Neural cell (in vitro differentiated cells): ENCODE measurements at regions not wholly inside any gene's neighbourhood (a gene's known extent, or its start where the extent isn't known, plus 50 kb on each side); places are given as distances from the start of the nearest gene placed in this dataset.

Source experiments
- H2AFZ ChIP-seq: fragments of 200-600, 300-800 bp; sonication (generic), shearing (Covaris generic); 2 replicates; pipeline ENCODE4 v1.6.0; 2014; ENCODE audit warnings: low read depth, mild to moderate bottlenecking, antibody characterized with exemption, low read length, moderate library complexity
- H3F3A ChIP-seq: fragments of 200-600 bp; shearing (Covaris generic); 2 replicates; pipeline ENCODE4 v1.6.1; 2016; ENCODE audit warnings: mild to moderate bottlenecking, moderate library complexity, mixed read lengths, antibody characterized with exemption, low read length; ENCODE audit not compliant: insufficient read depth, poor library complexity, severe bottlenecking
- H3K27ac ChIP-seq: fragments of 200-600, 300-800 bp; sonication (generic), shearing (Covaris generic); 2 replicates; pipeline ENCODE4 v1.5.1; 2014; ENCODE audit warnings: mild to moderate bottlenecking, low read length, moderate library complexity
- H3K27me3 ChIP-seq: fragments of 300-800, 200-600 bp; sonication (generic), shearing (Covaris generic); 2 replicates; pipeline ENCODE4 v1.6.0; 2014; ENCODE audit warnings: mild to moderate bottlenecking, low read depth, low read length, moderate library complexity; ENCODE audit not compliant: insufficient read depth
- H3K36me3 ChIP-seq: fragments of 300-800, 200-600 bp; sonication (generic), shearing (Covaris generic); 2 replicates; pipeline ENCODE4 v1.5.1; 2014; ENCODE audit warnings: mild to moderate bottlenecking, antibody characterized with exemption, low read length, moderate library complexity; ENCODE audit not compliant: insufficient read depth
- H3K4me2 ChIP-seq: fragments of 300-800, 200-600 bp; sonication (generic), shearing (Covaris generic); 2 replicates; pipeline ENCODE4 v1.6.0; 2014; ENCODE audit warnings: mild to moderate bottlenecking, low read length
- H3K4me3 ChIP-seq: fragments of 300-800, 200-600 bp; sonication (generic), shearing (Covaris generic); 2 replicates; pipeline ENCODE4 v1.5.1; 2014; ENCODE audit warnings: mild to moderate bottlenecking, low read length, moderate library complexity
- H3K79me2 ChIP-seq: fragments of 200-600 bp; shearing (Covaris generic); replicated peaks from 2 replicates; pipeline ENCODE4 v1.6.0; 2014; ENCODE audit warnings: mild to moderate bottlenecking, low read length, moderate library complexity; ENCODE audit not compliant: insufficient read depth
- H3K9ac ChIP-seq: fragments of 300-800, 200-600 bp; sonication (generic), shearing (Covaris generic); 2 replicates; pipeline ENCODE4 v1.6.1; 2016; ENCODE audit warnings: mild to moderate bottlenecking, low read length, mixed read lengths
- H3K9me2 ChIP-seq: fragments of 200-600 bp; shearing (Covaris generic); 2 replicates; pipeline ENCODE4 v1.6.1; 2016; ENCODE audit warnings: mild to moderate bottlenecking, low read length, mixed read lengths; ENCODE audit not compliant: insufficient read depth
- H3K9me3 ChIP-seq: fragments of 200-600, 300-800 bp; sonication (generic), shearing (Covaris generic); 2 replicates; pipeline ENCODE4 v1.6.1; 2016; ENCODE audit warnings: mild to moderate bottlenecking, mixed run types, low read length, moderate library complexity, mixed read lengths
- H4K20me1 ChIP-seq: fragments of 200-600 bp; shearing (Covaris generic); 2 replicates; pipeline ENCODE4 v1.6.1; 2016; ENCODE audit warnings: mild to moderate bottlenecking, mixed run types; ENCODE audit not compliant: insufficient read depth
- CTCF ChIP-seq: fragments of 450-650 bp; IDR thresholded peaks from 2 replicates; pipeline ENCODE4 v1.5.1; 2014; ENCODE audit warnings: antibody characterized with exemption, mild to moderate bottlenecking, moderate library complexity; ENCODE audit not compliant: poor library complexity, severe bottlenecking
- EP300 ChIP-seq: fragments of 450-650 bp; conservative IDR thresholded peaks from 2 replicates; pipeline ENCODE4 v1.6.1; 2014; ENCODE audit warnings: antibody characterized with exemption, mild to moderate bottlenecking, moderate library complexity; ENCODE audit not compliant: poor library complexity, severe bottlenecking
- EZH2 ChIP-seq: fragments of 200-600, 300-800 bp; shearing (Covaris generic), sonication (generic); IDR thresholded peaks from 2 replicates; pipeline ENCODE4 v1.6.1; 2014; ENCODE audit warnings: antibody characterized with exemption, low read length, borderline replicate concordance, mild to moderate bottlenecking; ENCODE audit not compliant: insufficient read depth, poor library complexity, severe bottlenecking
- MXI1 ChIP-seq: fragments of 450-650 bp; conservative IDR thresholded peaks from 2 replicates; pipeline ENCODE4 v1.6.1; 2014; ENCODE audit warnings: antibody characterized with exemption, mild to moderate bottlenecking; ENCODE audit not compliant: poor library complexity, severe bottlenecking
- POLR2AphosphoS5 ChIP-seq: IDR thresholded peaks from 2 replicates; pipeline ENCODE4 v1.6.1; 2012
- RAD21 ChIP-seq: fragments of 450-650 bp; conservative IDR thresholded peaks from 2 replicates; pipeline ENCODE4 v1.6.1; 2014; ENCODE audit warnings: antibody characterized with exemption, mild to moderate bottlenecking, moderate library complexity
- REST ChIP-seq: IDR thresholded peaks from 2 replicates; pipeline ENCODE4 v1.6.1; 2012; ENCODE audit warnings: borderline replicate concordance
- SMC3 ChIP-seq: fragments of 450-650 bp; conservative IDR thresholded peaks from 2 replicates; pipeline ENCODE4 v1.6.1; 2014; ENCODE audit warnings: antibody characterized with exemption, mild to moderate bottlenecking, moderate library complexity; ENCODE audit not compliant: poor library complexity
- TAF1 ChIP-seq: IDR thresholded peaks from 2 replicates; pipeline ENCODE4 v1.6.1; 2012; ENCODE audit warnings: low read depth

- H4K20me1 ChIP-seq = no peaks in the 10 kb centered on the region
Measured at GRCh38 chr11:104654181-104654813, 244.0 kb downstream of the CASP12 start.

GRCh38 chr11:104653407-104653806 lies 244.9 kb downstream of the CASP12 start:
- Histone ChIP-seq H3K27ac (no peak overlapping the region), H3K9me2 (no peaks in the 10 kb centered on the region), H2AFZ (no peak overlapping the region), H3K9me3 (no peaks in the 10 kb centered on the region), H3K4me3 (no peak overlapping the region), H4K20me1 (no peaks in the 10 kb centered on the region), H3K36me3 (no peaks in the 10 kb centered on the region), H3K9ac (no peak overlapping the region), H3K4me2 (no peak overlapping the region), H3K79me2 (no peaks in the 10 kb centered on the region), H3K27me3 (no peaks in the 10 kb centered on the region), H3F3A (no peaks in the 10 kb centered on the region)
- TF ChIP-seq POLR2AphosphoS5 = no peak
- no peak for TF ChIP-seq EZH2
- TF ChIP-seq EP300 = no peak

More at GRCh38 chr11:104654181-104654813, 244.0 kb downstream of the CASP12 start:
- H3K4me2 ChIP-seq = no peak overlapping the region
- H3F3A ChIP-seq = no peaks in the 10 kb centered on the region
- H3K9me2 ChIP-seq = no peaks in the 10 kb centered on the region
- H3K9me3 ChIP-seq = no peaks in the 10 kb centered on the region
- no peaks in the 10 kb centered on the region for H3K79me2 ChIP-seq
- H3K9ac ChIP-seq = no peak overlapping the region
- TF ChIP-seq POLR2AphosphoS5 (no peak), CTCF (no peak), MXI1 (no peak), RAD21 (no peak), TAF1 (no peak), EZH2 (no peak), SMC3 (no peak), EP300 (no peak), REST (no peak)
- no peak overlapping the region for H3K4me3 ChIP-seq
- no peaks in the 10 kb centered on the region for H3K27me3 ChIP-seq
- no peaks in the 10 kb centered on the region for H3K36me3 ChIP-seq
- H2AFZ ChIP-seq = no peak overlapping the region
- no peak overlapping the region for H3K27ac ChIP-seq
